Mesendoderm (in vitro differentiated cells): ENCODE measurements at regions not wholly inside any gene's neighbourhood (a gene's known extent, or its start where the extent isn't known, plus 50 kb on each side); places are given as distances from the start of the nearest gene placed in this dataset.

Experiments used
- DNase-seq: peaks from one replicate; pipeline ENCODE4 v3.0.0; 2013
- H2AK5ac ChIP-seq: 2 replicates; pipeline ENCODE4 v1.6.1; 2013; ENCODE audit warnings: low read length, inconsistent platforms
- H2BK120ac ChIP-seq: 2 replicates; pipeline ENCODE4 v1.6.1; 2013; ENCODE audit warnings: low read depth, mild to moderate bottlenecking, low read length, moderate library complexity, mixed read lengths
- H2BK15ac ChIP-seq: replicated peaks from 2 replicates; pipeline ENCODE4 v1.6.1; 2013; ENCODE audit warnings: low read depth, mild to moderate bottlenecking, moderate library complexity
- H2BK5ac ChIP-seq: 2 replicates; pipeline ENCODE4 v1.6.1; 2013; ENCODE audit warnings: low read length, inconsistent platforms
- H3K18ac ChIP-seq: 2 replicates; pipeline ENCODE4 v1.6.1; 2013; ENCODE audit warnings: mild to moderate bottlenecking, low read length, mixed read lengths
- H3K23ac ChIP-seq: one replicate; pipeline ENCODE4 v1.6.1; 2013; ENCODE audit warnings: low read length
- H3K27ac ChIP-seq: 2 replicates; pipeline ENCODE4 v1.5.1; 2013; ENCODE audit warnings: low read depth, mild to moderate bottlenecking, inconsistent platforms, low read length, moderate library complexity
- H3K27me3 ChIP-seq: 2 replicates; pipeline ENCODE4 v1.6.1; 2013; ENCODE audit warnings: low read length, control low read depth, mild to moderate bottlenecking, inconsistent platforms; ENCODE audit not compliant: insufficient read depth, poor library complexity
- H3K36me3 ChIP-seq: 2 replicates; pipeline ENCODE4 v1.6.1; 2013; ENCODE audit warnings: low read length, inconsistent platforms; ENCODE audit not compliant: control insufficient read depth, insufficient read depth
- H3K4ac ChIP-seq: one replicate; pipeline ENCODE4 v1.6.1; 2013; ENCODE audit warnings: low read depth, mild to moderate bottlenecking, low read length, moderate library complexity
- H3K4me1 ChIP-seq: 2 replicates; pipeline ENCODE4 v1.6.1; 2013; ENCODE audit warnings: low read depth, low read length, inconsistent platforms; ENCODE audit not compliant: control insufficient read depth
- H3K4me2 ChIP-seq: 2 replicates; pipeline ENCODE4 v1.6.1; 2013; ENCODE audit warnings: low read length
- H3K4me3 ChIP-seq: 2 replicates; pipeline ENCODE4 v1.5.1; 2013; ENCODE audit warnings: mild to moderate bottlenecking, low read length
- H3K56ac ChIP-seq: one replicate; pipeline ENCODE4 v1.6.1; 2013; ENCODE audit warnings: low read length
- H3K79me1 ChIP-seq: 2 replicates; pipeline ENCODE4 v1.6.1; 2013; ENCODE audit warnings: low read length, inconsistent platforms
- H3K79me2 ChIP-seq: 2 replicates; pipeline ENCODE4 v1.6.1; 2013; ENCODE audit warnings: mild to moderate bottlenecking, low read length; ENCODE audit not compliant: control insufficient read depth, insufficient read depth
- H3K9ac ChIP-seq: 2 replicates; pipeline ENCODE4 v1.6.1; 2013; ENCODE audit warnings: low read length, inconsistent platforms
- H4K5ac ChIP-seq: one replicate; pipeline ENCODE4 v1.6.1; 2013; ENCODE audit warnings: low read length
- H4K8ac ChIP-seq: one replicate; pipeline ENCODE4 v1.6.1; 2013; ENCODE audit warnings: low read depth, mild to moderate bottlenecking, control low read depth, low read length, moderate library complexity
- WGBS: extraction: QIAGEN DNeasy Blood & Tissue Kit; methylation state at CpG from one replicate; pipeline ENCODE4 v1.1.7; 2013; ENCODE audit warnings: low lambda C conversion rate, missing lambda C conversion rate; ENCODE audit not compliant: insufficient coverage; ENCODE audit errors: extremely low coverage; 5-methylcytosine and 5-hydroxymethylcytosine counted together

- Histone ChIP-seq H3K18ac (no peak overlapping the region), H2BK120ac (no peak overlapping the region), H3K4me3 (no peak overlapping the region), H4K8ac (no peak overlapping the region), H3K56ac (no peak overlapping the region), H2AK5ac (no peak overlapping the region), H2BK15ac (no peak overlapping the region), H3K23ac (no peak overlapping the region), H3K27ac (no peak overlapping the region), H3K4ac (no peak overlapping the region), H3K9ac (no peak overlapping the region), H3K79me1 (no peaks in the 10 kb centered on the region), H2BK5ac (no peak overlapping the region), H3K4me2 (no peak overlapping the region), H3K36me3 (no peaks in the 10 kb centered on the region), H3K4me1 (no peaks in the 10 kb centered on the region), H3K27me3 (no peaks in the 10 kb centered on the region), H3K79me2 (no peaks in the 10 kb centered on the region), H4K5ac (no peak overlapping the region)
- no CpG with 5 or more reads among the region's 7 CpGs for WGBS
- DNase-seq = no peak
Measured at GRCh38 chr4:187166886-187167512, 443.3 kb upstream of the FAT1 start.

DNA sequence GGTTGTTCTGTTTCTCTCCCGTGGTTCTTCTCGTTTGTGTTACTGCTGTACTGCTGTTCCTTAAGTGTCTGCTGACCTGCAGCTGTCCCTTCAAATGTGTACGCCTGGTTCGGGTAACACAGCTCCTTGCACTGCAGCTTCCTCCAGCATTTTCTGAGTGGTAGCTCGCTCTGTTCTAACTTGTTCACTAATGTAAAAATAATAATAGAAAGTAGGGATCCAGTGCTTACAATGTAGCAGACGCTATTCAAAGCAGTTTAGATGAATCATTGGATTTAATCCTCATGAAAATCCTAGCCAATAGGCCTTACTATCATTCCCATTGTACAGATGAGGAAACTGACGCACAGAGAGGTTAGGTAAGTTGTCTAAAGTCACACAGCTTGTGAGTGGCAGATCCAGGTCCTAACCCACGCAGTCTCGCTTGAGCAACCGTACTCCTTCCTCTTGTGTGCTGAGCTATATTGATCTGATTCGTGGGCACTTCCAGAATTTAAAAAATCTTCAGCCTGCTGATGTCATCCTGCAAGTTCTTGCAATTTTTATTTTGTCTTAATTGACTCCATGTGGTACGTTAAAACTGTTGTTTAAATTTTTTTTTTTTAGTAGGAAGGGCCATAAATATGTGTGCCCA lies 448.2 kb upstream of the FAT1 start:
- H3K23ac ChIP-seq = no peak overlapping the region
- H2AK5ac ChIP-seq = no peak overlapping the region
- H3K4me1 ChIP-seq = no peaks in the 10 kb centered on the region
- WGBS = no CpG with 5 or more reads among the region's 12 CpGs
- no peak overlapping the region for H3K4me2 ChIP-seq
- H2BK120ac ChIP-seq = no peak overlapping the region
- H3K27ac ChIP-seq = no peak overlapping the region
- no peaks in the 10 kb centered on the region for H3K36me3 ChIP-seq
- no peak overlapping the region for H3K56ac ChIP-seq
- H2BK5ac ChIP-seq = no peak overlapping the region
- no peak overlapping the region for H3K4me3 ChIP-seq
- no peaks in the 10 kb centered on the region for H3K79me2 ChIP-seq
- H3K18ac ChIP-seq = no peak overlapping the region
- no peak overlapping the region for H4K8ac ChIP-seq
- no peak overlapping the region for H3K4ac ChIP-seq
- DNase-seq = no peak
- H3K27me3 ChIP-seq = no peaks in the 10 kb centered on the region
- no peak overlapping the region for H3K9ac ChIP-seq
- no peak overlapping the region for H4K5ac ChIP-seq
- no peaks in the 10 kb centered on the region for H3K79me1 ChIP-seq
- H2BK15ac ChIP-seq = no peak overlapping the region

- Histone ChIP-seq H3K36me3 (no peaks in the 10 kb centered on the region), H2AK5ac (no peak overlapping the region), H3K4me1 (no peaks in the 10 kb centered on the region), H3K23ac (no peak overlapping the region), H3K18ac (no peak overlapping the region), H3K56ac (no peak overlapping the region), H3K4me2 (no peak overlapping the region), H2BK5ac (no peak overlapping the region), H2BK120ac (no peak overlapping the region), H3K79me1 (no peaks in the 10 kb centered on the region), H4K8ac (no peak overlapping the region), H3K9ac (no peak overlapping the region), H4K5ac (no peak overlapping the region), H2BK15ac (no peak overlapping the region), H3K4ac (no peak overlapping the region), H3K27me3 (no peaks in the 10 kb centered on the region), H3K27ac (no peak overlapping the region), H3K4me3 (no peak overlapping the region), H3K79me2 (no peaks in the 10 kb centered on the region)
- peak; percentile 41 for DNase-seq
- no CpG with 5 or more reads among the region's 7 CpGs for WGBS
Measured at GRCh38 chr4:187172340-187172761, 448.7 kb upstream of the FAT1 start.

- no peak overlapping the region for H3K9ac ChIP-seq
- H3K4me1 ChIP-seq = no peaks in the 10 kb centered on the region
- no peaks in the 10 kb centered on the region for H3K79me1 ChIP-seq
- no peak overlapping the region for H2AK5ac ChIP-seq
- no peak overlapping the region for H3K18ac ChIP-seq
- H2BK120ac ChIP-seq = no peak overlapping the region
- H3K4ac ChIP-seq = no peak overlapping the region
- H4K5ac ChIP-seq = no peak overlapping the region
- H3K36me3 ChIP-seq = no peaks in the 10 kb centered on the region
- no peak overlapping the region for H3K4me3 ChIP-seq
- WGBS = no CpG with 5 or more reads among the region's 8 CpGs
- no peak overlapping the region for H4K8ac ChIP-seq
- no peak overlapping the region for H2BK15ac ChIP-seq
- H3K79me2 ChIP-seq = no peaks in the 10 kb centered on the region
- no peaks in the 10 kb centered on the region for H3K27me3 ChIP-seq
- no peak overlapping the region for H3K27ac ChIP-seq
- H3K56ac ChIP-seq = no peak overlapping the region
- DNase-seq = no peak
- no peak overlapping the region for H3K4me2 ChIP-seq
- H2BK5ac ChIP-seq = no peak overlapping the region
- H3K23ac ChIP-seq = no peak overlapping the region
Measured at GRCh38 chr4:187174749-187175148, 451.1 kb upstream of the FAT1 start.

DNA sequence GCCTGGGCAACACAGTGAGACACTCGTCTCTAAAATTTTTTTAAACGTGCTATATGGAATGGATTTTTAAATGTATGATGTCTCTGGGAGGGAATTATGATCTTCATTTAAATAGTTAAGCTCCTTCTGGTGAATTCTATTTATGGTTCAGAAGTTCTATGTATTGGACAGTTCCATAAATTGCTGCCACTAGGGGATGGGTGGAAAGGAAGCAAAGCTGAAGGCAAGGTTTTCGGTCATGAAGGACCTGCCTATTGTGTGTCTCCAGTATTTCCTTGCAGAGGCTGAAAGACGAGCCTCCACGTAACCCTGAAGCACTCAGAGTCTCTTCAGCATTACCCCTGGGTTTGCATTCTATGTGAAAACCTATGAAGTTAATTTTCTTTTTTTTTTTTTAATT lies 451.5 kb upstream of the FAT1 start:
- no peak for DNase-seq
- Histone ChIP-seq H3K79me2 (no peaks in the 10 kb centered on the region), H2BK120ac (no peak overlapping the region), H3K36me3 (no peaks in the 10 kb centered on the region), H3K27me3 (no peaks in the 10 kb centered on the region), H4K5ac (no peak overlapping the region), H2BK15ac (no peak overlapping the region), H3K4me2 (no peak overlapping the region), H3K56ac (no peak overlapping the region), H4K8ac (no peak overlapping the region), H3K4me1 (no peaks in the 10 kb centered on the region), H2AK5ac (no peak overlapping the region), H3K4ac (no peak overlapping the region), H3K27ac (no peak overlapping the region), H3K18ac (no peak overlapping the region), H3K4me3 (no peak overlapping the region), H3K79me1 (no peaks in the 10 kb centered on the region), H3K23ac (no peak overlapping the region), H3K9ac (no peak overlapping the region), H2BK5ac (no peak overlapping the region)
- WGBS = no CpG with 5 or more reads among the region's 5 CpGs
